HEK293 (cell line): ENCODE measurements at regions not wholly inside any gene's neighbourhood (a gene's known extent, or its start where the extent isn't known, plus 50 kb on each side); places are given as distances from the start of the nearest gene placed in this dataset.

Experiments
- CTCF ChIA-PET: fragments of 350-600 bp; formaldehyde crosslinking; extraction: SDS; loops from one replicate; lab custom pipeline; 2021; ENCODE audit warnings: antibody characterized with exemption; lab: Yijun Ruan, JAX
- POLR2A ChIA-PET: fragments of 300-600 bp; formaldehyde crosslinking; extraction: SDS; loops from one replicate; lab custom pipeline; 2020; ENCODE audit warnings: antibody characterized with exemption, inconsistent platforms; lab: Yijun Ruan, JAX
- H3K27ac ChIP-seq: fragments of 200-500 bp; sonication (Bioruptor generic); 2 replicates; pipeline ENCODE4 v1.5.1; 2014; ENCODE audit warnings: low read depth, low read length, control low read depth, inconsistent platforms; ENCODE audit errors: extremely low read depth
- H3K36me3 ChIP-seq, 2 experiments: fragments of 200-500 bp in 1 of 2; sonication (Bioruptor generic) in 1 of 2; 1 replicate in 1 of 2; 2 replicates in 1 of 2; pipeline ENCODE4 v1.5.1; 2014 to 2017; ENCODE audit warnings: inconsistent platforms in 2 of 2, low read length in 2 of 2; ENCODE audit not compliant: control insufficient read depth in 2 of 2, insufficient read depth in 1 of 2
- H3K4me1 ChIP-seq: fragments of 200-500 bp; sonication (Bioruptor generic); 2 replicates; pipeline ENCODE4 v1.5.1; 2014; ENCODE audit warnings: mild to moderate bottlenecking, low read length, inconsistent platforms; ENCODE audit not compliant: control insufficient read depth, insufficient read depth
- H3K4me3 ChIP-seq: 2 replicates; pipeline ENCODE4 v1.5.1; 2011; ENCODE audit warnings: low read depth, mild to moderate bottlenecking, control low read depth, low read length, moderate library complexity
- H3K9me3 ChIP-seq: fragments of 200-500 bp; sonication (Bioruptor generic); 2 replicates; pipeline ENCODE4 v1.5.1; 2014; ENCODE audit warnings: low read depth, low read length, inconsistent platforms; ENCODE audit not compliant: control insufficient read depth, insufficient read depth
- BCL11B ChIP-seq: fragments of 450-650 bp; formaldehyde crosslinking; IDR thresholded peaks from 2 replicates; pipeline ENCODE4 v1.5.1; 2016; ENCODE audit warnings: low read depth, missing biosample characterization, missing genetic modification characterization
- CTCF ChIP-seq: fragments of 450-650 bp; formaldehyde crosslinking; IDR thresholded peaks from 2 replicates; pipeline ENCODE4 v1.5.1; 2016; ENCODE audit warnings: missing biosample characterization, missing genetic modification characterization
- FEZF1 ChIP-seq: fragments of 450-650 bp; formaldehyde crosslinking; IDR thresholded peaks from 2 replicates; pipeline ENCODE4 v1.5.1; 2016; ENCODE audit warnings: missing biosample characterization, missing genetic modification characterization
- HOXC10 ChIP-seq: sonication (generic); formaldehyde crosslinking; IDR thresholded peaks from 2 replicates; pipeline ENCODE4 v1.8.1; 2023; ENCODE audit warnings: mild to moderate bottlenecking, missing genetic modification reagents
- PRDM4 ChIP-seq: fragments of 450-650 bp; formaldehyde crosslinking; IDR thresholded peaks from 2 replicates; pipeline ENCODE4 v1.5.1; 2017; ENCODE audit warnings: missing biosample characterization, missing genetic modification characterization
- RBAK ChIP-seq: fragments of 450-650 bp; formaldehyde crosslinking; IDR thresholded peaks from 2 replicates; pipeline ENCODE4 v1.5.1; 2016; ENCODE audit warnings: missing biosample characterization, missing genetic modification characterization
- ZBTB49 ChIP-seq: fragments of 450-650 bp; formaldehyde crosslinking; IDR thresholded peaks from 2 replicates; pipeline ENCODE4 v1.5.1; 2016; ENCODE audit warnings: missing biosample characterization, missing genetic modification characterization, low read depth
- ZFHX2 ChIP-seq: fragments of 450-650 bp; formaldehyde crosslinking; conservative IDR thresholded peaks from 2 replicates; pipeline ENCODE4 v1.5.1; 2016; ENCODE audit warnings: missing biosample characterization, missing genetic modification characterization
- ZFP37 ChIP-seq: fragments of 450-650 bp; formaldehyde crosslinking; IDR thresholded peaks from 2 replicates; pipeline ENCODE4 v1.5.1; 2016; ENCODE audit warnings: missing biosample characterization, missing genetic modification characterization
- ZNF112 ChIP-seq: fragments of 450-650 bp; formaldehyde crosslinking; IDR thresholded peaks from 2 replicates; pipeline ENCODE4 v1.5.0; 2017; ENCODE audit warnings: missing biosample characterization, missing genetic modification characterization
- ZNF138 ChIP-seq: fragments of 450-650 bp; formaldehyde crosslinking; IDR thresholded peaks from 2 replicates; pipeline ENCODE4 v1.5.1; 2016; ENCODE audit warnings: missing biosample characterization, missing genetic modification characterization, borderline replicate concordance
- ZNF169 ChIP-seq: fragments of 450-650 bp; formaldehyde crosslinking; IDR thresholded peaks from 2 replicates; pipeline ENCODE4 v1.5.1; 2016; ENCODE audit warnings: missing biosample characterization, missing genetic modification characterization
- ZNF184 ChIP-seq: fragments of 450-650 bp; IDR thresholded peaks from 2 replicates; pipeline ENCODE4 v1.5.1; 2018; ENCODE audit warnings: missing biosample characterization, mild to moderate bottlenecking, missing genetic modification characterization
- ZNF324 ChIP-seq: fragments of 450-650 bp; formaldehyde crosslinking; IDR thresholded peaks from 2 replicates; pipeline ENCODE4 v1.5.1; 2016; ENCODE audit warnings: missing biosample characterization, missing genetic modification characterization
- ZNF394 ChIP-seq: fragments of 450-650 bp; formaldehyde crosslinking; IDR thresholded peaks from 2 replicates; pipeline ENCODE4 v1.5.1; 2016; ENCODE audit warnings: missing biosample characterization, missing genetic modification characterization, mild to moderate bottlenecking, moderate library complexity, borderline replicate concordance
- ZNF558 ChIP-seq: fragments of 450-650 bp; formaldehyde crosslinking; IDR thresholded peaks from 2 replicates; pipeline ENCODE4 v1.5.1; 2016; ENCODE audit warnings: missing biosample characterization, missing genetic modification characterization
- TF ChIP-seq, protein P1 (sequence below): fragments of 450-650 bp; formaldehyde crosslinking; IDR thresholded peaks from 2 replicates; pipeline ENCODE4 v1.5.1; 2016; ENCODE audit warnings: missing biosample characterization, missing genetic modification characterization, borderline replicate concordance
- TF ChIP-seq, protein P2 (sequence below): fragments of 450-650 bp; formaldehyde crosslinking; IDR thresholded peaks from 2 replicates; pipeline ENCODE4 v1.5.1; 2016; ENCODE audit warnings: missing biosample characterization, missing genetic modification characterization

- TF ChIP-seq BCL11B (tag by site-specific recombination), result no peak
- TF ChIP-seq CTCF (tag by site-specific recombination), result no peak
- no peak for TF ChIP-seq HOXC10 (CRISPR knock-in tag)
- no peak for TF ChIP-seq ZNF558 (tag by site-specific recombination)
- no peak for TF ChIP-seq ZBTB49 (tag by site-specific recombination)
- TF ChIP-seq, protein P1, sequence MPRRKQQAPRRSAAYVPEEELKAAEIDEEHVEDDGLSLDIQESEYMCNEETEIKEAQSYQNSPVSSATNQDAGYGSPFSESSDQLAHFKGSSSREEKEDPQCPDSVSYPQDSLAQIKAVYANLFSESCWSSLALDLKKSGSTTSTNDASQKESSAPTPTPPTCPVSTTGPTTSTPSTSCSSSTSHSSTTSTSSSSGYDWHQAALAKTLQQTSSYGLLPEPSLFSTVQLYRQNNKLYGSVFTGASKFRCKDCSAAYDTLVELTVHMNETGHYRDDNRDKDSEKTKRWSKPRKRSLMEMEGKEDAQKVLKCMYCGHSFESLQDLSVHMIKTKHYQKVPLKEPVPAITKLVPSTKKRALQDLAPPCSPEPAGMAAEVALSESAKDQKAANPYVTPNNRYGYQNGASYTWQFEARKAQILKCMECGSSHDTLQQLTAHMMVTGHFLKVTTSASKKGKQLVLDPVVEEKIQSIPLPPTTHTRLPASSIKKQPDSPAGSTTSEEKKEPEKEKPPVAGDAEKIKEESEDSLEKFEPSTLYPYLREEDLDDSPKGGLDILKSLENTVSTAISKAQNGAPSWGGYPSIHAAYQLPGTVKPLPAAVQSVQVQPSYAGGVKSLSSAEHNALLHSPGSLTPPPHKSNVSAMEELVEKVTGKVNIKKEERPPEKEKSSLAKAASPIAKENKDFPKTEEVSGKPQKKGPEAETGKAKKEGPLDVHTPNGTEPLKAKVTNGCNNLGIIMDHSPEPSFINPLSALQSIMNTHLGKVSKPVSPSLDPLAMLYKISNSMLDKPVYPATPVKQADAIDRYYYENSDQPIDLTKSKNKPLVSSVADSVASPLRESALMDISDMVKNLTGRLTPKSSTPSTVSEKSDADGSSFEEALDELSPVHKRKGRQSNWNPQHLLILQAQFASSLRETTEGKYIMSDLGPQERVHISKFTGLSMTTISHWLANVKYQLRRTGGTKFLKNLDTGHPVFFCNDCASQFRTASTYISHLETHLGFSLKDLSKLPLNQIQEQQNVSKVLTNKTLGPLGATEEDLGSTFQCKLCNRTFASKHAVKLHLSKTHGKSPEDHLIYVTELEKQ, result no peak
- TF ChIP-seq, protein P2, sequence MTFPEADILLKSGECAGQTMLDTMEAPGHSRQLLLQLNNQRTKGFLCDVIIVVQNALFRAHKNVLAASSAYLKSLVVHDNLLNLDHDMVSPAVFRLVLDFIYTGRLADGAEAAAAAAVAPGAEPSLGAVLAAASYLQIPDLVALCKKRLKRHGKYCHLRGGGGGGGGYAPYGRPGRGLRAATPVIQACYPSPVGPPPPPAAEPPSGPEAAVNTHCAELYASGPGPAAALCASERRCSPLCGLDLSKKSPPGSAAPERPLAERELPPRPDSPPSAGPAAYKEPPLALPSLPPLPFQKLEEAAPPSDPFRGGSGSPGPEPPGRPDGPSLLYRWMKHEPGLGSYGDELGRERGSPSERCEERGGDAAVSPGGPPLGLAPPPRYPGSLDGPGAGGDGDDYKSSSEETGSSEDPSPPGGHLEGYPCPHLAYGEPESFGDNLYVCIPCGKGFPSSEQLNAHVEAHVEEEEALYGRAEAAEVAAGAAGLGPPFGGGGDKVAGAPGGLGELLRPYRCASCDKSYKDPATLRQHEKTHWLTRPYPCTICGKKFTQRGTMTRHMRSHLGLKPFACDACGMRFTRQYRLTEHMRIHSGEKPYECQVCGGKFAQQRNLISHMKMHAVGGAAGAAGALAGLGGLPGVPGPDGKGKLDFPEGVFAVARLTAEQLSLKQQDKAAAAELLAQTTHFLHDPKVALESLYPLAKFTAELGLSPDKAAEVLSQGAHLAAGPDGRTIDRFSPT, result no peak
- TF ChIP-seq ZNF184, result no peak
- TF ChIP-seq PRDM4, result no peak
- no peak for TF ChIP-seq FEZF1 (tag by site-specific recombination)
- no peak for TF ChIP-seq ZNF138
- no peak for TF ChIP-seq ZNF324 (tag by site-specific recombination)
- TF ChIP-seq, all 188 proteins: peak for 0
Observed at GRCh38 chr12:105581420-105581819, 250.9 kb downstream of the C12orf75 start (continued).

DNA sequence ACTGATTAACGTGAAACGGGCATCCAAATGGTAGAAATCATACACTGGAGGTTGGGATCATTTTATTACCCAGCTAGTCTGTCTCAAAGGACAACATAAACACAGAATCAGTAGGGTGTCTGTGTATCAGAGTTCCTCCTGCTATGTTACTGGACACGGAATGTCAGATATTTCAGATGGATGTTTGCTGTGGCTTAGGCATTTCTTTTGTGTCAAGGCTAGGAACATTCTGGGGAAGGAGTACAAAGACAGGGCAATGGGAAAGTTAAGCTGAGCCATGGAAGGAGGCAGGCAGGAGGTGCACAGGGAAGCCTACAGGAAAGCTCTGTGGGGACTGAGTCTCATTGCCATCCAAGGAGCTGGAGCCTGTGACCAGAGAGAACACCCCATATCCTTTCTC is 254.6 kb downstream of the C12orf75 start:
- TF ChIP-seq ZNF112, result no peak
- no peak for TF ChIP-seq RBAK (tag by site-specific recombination)
- no peak for TF ChIP-seq ZFHX2 (tag by site-specific recombination)
- no peak for TF ChIP-seq ZNF394 (tag by site-specific recombination)
- no peak for TF ChIP-seq ZNF169 (tag by site-specific recombination)
- no peak for TF ChIP-seq ZFP37 (tag by site-specific recombination)
- Histone ChIP-seq H3K4me1 (peaks cover 5% of the 10 kb centered on the region), H3K4me3 (no peak overlapping the region), H3K9me3 (no peaks in the 10 kb centered on the region), H3K27ac (no peak overlapping the region), H3K36me3 (no peaks in the 10 kb centered on the region)
- POLR2A ChIA-PET, result no interaction called here
- CTCF ChIA-PET, result interaction anchor here (1.2 kb wide), 2 partner anchors 16 to 29 kb away, joined by 3 to 5 read pairs; no protein-coding TSS in a partner anchor
